GM12892 (cell line): ENCODE measurements at regions not wholly inside any gene's neighbourhood (a gene's known extent, or its start where the extent isn't known, plus 50 kb on each side); places are given as distances from the start of the nearest gene placed in this dataset.

Experiments used
- POLR2AphosphoS5 ChIP-seq: IDR thresholded peaks from 2 replicates; pipeline ENCODE4 v1.6.1; 2011; ENCODE audit warnings: low read depth, low read length, control low read depth
- TAF1 ChIP-seq: IDR thresholded peaks from 2 replicates; pipeline ENCODE4 v1.6.1; 2011; ENCODE audit warnings: low read depth, mild to moderate bottlenecking, control low read depth, low read length, borderline replicate concordance

- TF ChIP-seq POLR2AphosphoS5: no peak
- TF ChIP-seq TAF1: no peak
These were observed 166.9 kb upstream of the PCDH10 start for GRCh38 chr4:132982151-132982550.
